HEK293 (cell line): ENCODE measurements at regions not wholly inside any gene's neighbourhood (a gene's known extent, or its start where the extent isn't known, plus 50 kb on each side); places are given as distances from the start of the nearest gene placed in this dataset.
A peak's percentile ranks its signal among the peaks of the same experiment; 100 is the strongest.

ENCODE experiments used
- CTCF ChIA-PET: fragments of 350-600 bp; formaldehyde crosslinking; extraction: SDS; loops from one replicate; lab custom pipeline; 2021; ENCODE audit warnings: antibody characterized with exemption; lab: Yijun Ruan, JAX
- POLR2A ChIA-PET: fragments of 300-600 bp; formaldehyde crosslinking; extraction: SDS; loops from one replicate; lab custom pipeline; 2020; ENCODE audit warnings: antibody characterized with exemption, inconsistent platforms; lab: Yijun Ruan, JAX
- H3K27ac ChIP-seq: fragments of 200-500 bp; sonication (Bioruptor generic); 2 replicates; pipeline ENCODE4 v1.5.1; 2014; ENCODE audit warnings: low read depth, low read length, control low read depth, inconsistent platforms; ENCODE audit errors: extremely low read depth
- H3K36me3 ChIP-seq, 2 experiments: fragments of 200-500 bp in 1 of 2; sonication (Bioruptor generic) in 1 of 2; 1 replicate in 1 of 2; 2 replicates in 1 of 2; pipeline ENCODE4 v1.5.1; 2014 to 2017; ENCODE audit warnings: inconsistent platforms in 2 of 2, low read length in 2 of 2; ENCODE audit not compliant: control insufficient read depth in 2 of 2, insufficient read depth in 1 of 2
- H3K4me1 ChIP-seq: fragments of 200-500 bp; sonication (Bioruptor generic); 2 replicates; pipeline ENCODE4 v1.5.1; 2014; ENCODE audit warnings: mild to moderate bottlenecking, low read length, inconsistent platforms; ENCODE audit not compliant: control insufficient read depth, insufficient read depth
- H3K4me3 ChIP-seq: 2 replicates; pipeline ENCODE4 v1.5.1; 2011; ENCODE audit warnings: low read depth, mild to moderate bottlenecking, control low read depth, low read length, moderate library complexity
- H3K9me3 ChIP-seq: fragments of 200-500 bp; sonication (Bioruptor generic); 2 replicates; pipeline ENCODE4 v1.5.1; 2014; ENCODE audit warnings: low read depth, low read length, inconsistent platforms; ENCODE audit not compliant: control insufficient read depth, insufficient read depth
- ELK4 ChIP-seq: IDR thresholded peaks from 2 replicates; pipeline ENCODE4 v1.6.1; 2011; ENCODE audit warnings: mild to moderate bottlenecking, low read depth, low read length, borderline replicate concordance
- GLIS2 ChIP-seq: fragments of 450-650 bp; formaldehyde crosslinking; IDR thresholded peaks from 2 replicates; pipeline ENCODE4 v1.5.1; 2016; ENCODE audit warnings: missing biosample characterization, missing genetic modification characterization
- IKZF3 ChIP-seq: fragments of 450-650 bp; IDR thresholded peaks from 2 replicates; pipeline ENCODE4 v1.5.0; 2018; ENCODE audit warnings: missing biosample characterization, mild to moderate bottlenecking, missing genetic modification characterization, moderate library complexity
- INSM2 ChIP-seq: fragments of 450-650 bp; formaldehyde crosslinking; IDR thresholded peaks from 2 replicates; pipeline ENCODE4 v1.5.1; 2016; ENCODE audit warnings: missing biosample characterization, missing genetic modification characterization
- KLF10 ChIP-seq: fragments of 450-650 bp; IDR thresholded peaks from 2 replicates; pipeline ENCODE4 v1.5.1; 2018; ENCODE audit warnings: missing biosample characterization, mild to moderate bottlenecking, missing genetic modification characterization
- SCRT2 ChIP-seq: fragments of 450-650 bp; formaldehyde crosslinking; IDR thresholded peaks from 2 replicates; pipeline ENCODE4 v1.5.1; 2016; ENCODE audit warnings: missing biosample characterization, missing genetic modification characterization
- ZNF335 ChIP-seq: fragments of 450-650 bp; formaldehyde crosslinking; conservative IDR thresholded peaks from 2 replicates; pipeline ENCODE4 v1.5.1; 2016; ENCODE audit warnings: missing biosample characterization, missing genetic modification characterization
- ZNF350 ChIP-seq: fragments of 450-650 bp; formaldehyde crosslinking; IDR thresholded peaks from 2 replicates; pipeline ENCODE4 v1.5.0; 2017; ENCODE audit warnings: missing biosample characterization, mild to moderate bottlenecking, missing genetic modification characterization
- ZNF366 ChIP-seq: fragments of 450-650 bp; formaldehyde crosslinking; conservative IDR thresholded peaks from 2 replicates; pipeline ENCODE4 v1.5.1; 2016; ENCODE audit warnings: missing biosample characterization, missing genetic modification characterization
- ZNF449 ChIP-seq: fragments of 450-650 bp; formaldehyde crosslinking; IDR thresholded peaks from 2 replicates; pipeline ENCODE4 v1.5.1; 2017; ENCODE audit warnings: missing biosample characterization, mild to moderate bottlenecking, missing genetic modification characterization, moderate library complexity
- ZNF514 ChIP-seq: fragments of 450-650 bp; formaldehyde crosslinking; IDR thresholded peaks from 2 replicates; pipeline ENCODE4 v1.5.1; 2016; ENCODE audit warnings: missing biosample characterization, missing genetic modification characterization
- ZNF600 ChIP-seq: fragments of 450-650 bp; formaldehyde crosslinking; IDR thresholded peaks from 2 replicates; pipeline ENCODE4 v1.5.1; 2016; ENCODE audit warnings: missing biosample characterization, missing genetic modification characterization
- ZNF785 ChIP-seq: fragments of 450-650 bp; formaldehyde crosslinking; IDR thresholded peaks from 2 replicates; pipeline ENCODE4 v1.5.1; 2016; ENCODE audit warnings: missing biosample characterization, missing genetic modification characterization
- ZSCAN4 ChIP-seq: fragments of 450-650 bp; formaldehyde crosslinking; IDR thresholded peaks from 2 replicates; pipeline ENCODE4 v1.5.1; 2017; ENCODE audit warnings: missing biosample characterization, missing genetic modification characterization
- TF ChIP-seq, protein P1 (sequence below): fragments of 450-650 bp; formaldehyde crosslinking; IDR thresholded peaks from 2 replicates; pipeline ENCODE4 v1.5.1; 2016; ENCODE audit warnings: missing biosample characterization, missing genetic modification characterization
- TF ChIP-seq, protein P2 (sequence below): fragments of 450-650 bp; IDR thresholded peaks from 2 replicates; pipeline ENCODE4 v1.5.1; 2018; ENCODE audit warnings: missing biosample characterization, mild to moderate bottlenecking, missing genetic modification characterization

- TF ChIP-seq INSM2 (tag by site-specific recombination) (no peak), ZSCAN4 (no peak), ZNF350 (no peak)
- TF ChIP-seq, all 188 proteins: peak for 0
These were observed 2026.1 kb upstream of the CELF4 start (continued) for GRCh38 chr18:39591649-39592048.

DNA sequence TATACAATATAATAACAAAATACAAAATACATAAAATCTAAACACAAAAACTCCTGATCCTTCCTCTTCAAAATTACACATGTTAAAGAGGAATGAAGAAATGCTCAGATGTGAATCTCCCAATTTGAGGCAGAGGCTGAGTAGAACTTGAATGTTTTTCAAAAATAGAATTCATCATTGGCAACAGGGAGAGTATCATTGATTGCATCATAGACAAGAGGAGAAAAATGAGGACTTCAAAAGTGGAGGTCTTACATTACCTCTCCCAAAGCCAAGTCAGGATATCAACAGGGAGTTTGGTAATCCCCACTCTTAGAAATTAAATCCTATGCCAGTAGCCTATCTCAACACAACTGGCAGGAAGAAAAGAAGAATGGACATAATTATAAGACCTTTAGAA is 2023.9 kb upstream of the CELF4 start:
- H3K9me3 ChIP-seq, result no peaks in the 10 kb centered on the region
- H3K4me3 ChIP-seq, result no peak overlapping the region
- ChIA-PET CTCF (no interaction called here), POLR2A (no interaction called here)
- no peak overlapping the region for H3K27ac ChIP-seq
- TF ChIP-seq SCRT2 (tag by site-specific recombination) (no peak), ZNF785 (tag by site-specific recombination) (no peak), IKZF3 (tag by site-specific recombination) (no peak), KLF10 (no peak), ZNF366 (tag by site-specific recombination) (no peak), ZNF449 (no peak), GLIS2 (tag by site-specific recombination) (no peak), ZNF514 (tag by site-specific recombination) (no peak)
- H3K36me3 ChIP-seq, result no peaks in the 10 kb centered on the region
- no peaks in the 10 kb centered on the region for H3K4me1 ChIP-seq

DNA sequence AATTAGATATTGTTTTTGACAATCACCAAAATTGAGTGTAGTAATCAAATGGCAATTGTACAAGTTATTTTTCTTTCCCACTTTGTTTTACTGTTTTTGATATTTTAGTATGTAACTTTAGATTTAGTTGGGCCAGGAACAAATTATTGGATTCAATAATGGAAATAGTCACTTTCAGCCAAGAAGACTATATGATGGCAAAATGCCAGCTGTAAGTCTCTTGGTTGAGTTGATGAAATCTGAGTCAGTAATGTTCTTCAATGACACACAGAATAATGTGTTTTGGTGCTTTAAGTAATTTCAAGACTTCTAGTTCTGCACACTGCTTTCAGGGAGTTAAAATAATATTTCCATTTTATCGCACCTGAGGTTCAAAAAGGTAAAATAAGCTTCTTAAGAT is 2022.0 kb upstream of the CELF4 start:
- ChIA-PET CTCF (interaction anchor here (1.0 kb wide), 1 partner anchor 10 kb away, joined by 5 read pairs; no protein-coding TSS in a partner anchor), POLR2A (no interaction called here)
- TF ChIP-seq, protein P1, sequence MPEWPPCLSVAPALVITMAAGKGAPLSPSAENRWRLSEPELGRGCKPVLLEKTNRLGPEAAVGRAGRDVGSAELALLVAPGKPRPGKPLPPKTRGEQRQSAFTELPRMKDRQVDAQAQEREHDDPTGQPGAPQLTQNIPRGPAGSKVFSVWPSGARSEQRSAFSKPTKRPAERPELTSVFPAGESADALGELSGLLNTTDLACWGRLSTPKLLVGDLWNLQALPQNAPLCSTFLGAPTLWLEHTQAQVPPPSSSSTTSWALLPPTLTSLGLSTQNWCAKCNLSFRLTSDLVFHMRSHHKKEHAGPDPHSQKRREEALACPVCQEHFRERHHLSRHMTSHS (tag by site-specific recombination), result no peak
- no peak for TF ChIP-seq ZNF600
- peak; percentile 35; the same call in 1 of the 2 replicates for TF ChIP-seq ELK4
- TF ChIP-seq ZNF335 (tag by site-specific recombination), result no peak
- H3K9me3 ChIP-seq, result no peaks in the 10 kb centered on the region
- H3K36me3 ChIP-seq, result no peaks in the 10 kb centered on the region
- no peak overlapping the region for H3K27ac ChIP-seq
- no peaks in the 10 kb centered on the region for H3K4me1 ChIP-seq
- no peak overlapping the region for H3K4me3 ChIP-seq

DNA sequence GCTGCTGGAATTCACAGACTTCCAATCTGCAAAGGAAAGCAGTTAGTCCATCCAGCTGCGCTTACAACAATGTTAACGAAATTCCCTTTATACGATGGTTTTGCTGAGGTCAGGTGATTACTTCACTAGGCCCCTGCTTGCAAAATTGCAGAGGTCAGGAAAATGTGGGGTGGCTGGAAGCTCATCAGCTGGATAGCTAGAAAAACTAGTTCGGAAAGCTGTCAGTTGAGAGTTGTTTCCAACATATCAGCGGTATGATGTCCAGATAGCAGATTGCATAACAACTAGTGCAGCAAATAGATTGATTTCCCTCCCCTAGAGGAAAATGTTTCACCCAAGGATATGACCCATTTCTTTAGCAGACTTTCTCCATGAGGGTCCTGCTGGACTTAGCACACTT is 2021.1 kb upstream of the CELF4 start:
- ChIA-PET CTCF (no interaction called here), POLR2A (no interaction called here)

More for the DNA sequence above, 2021.1 kb upstream of the CELF4 start:
- Histone ChIP-seq H3K27ac (no peak overlapping the region), H3K9me3 (no peaks in the 10 kb centered on the region), H3K36me3 (no peaks in the 10 kb centered on the region), H3K4me1 (no peaks in the 10 kb centered on the region), H3K4me3 (no peak overlapping the region)
- TF ChIP-seq, protein P2, sequence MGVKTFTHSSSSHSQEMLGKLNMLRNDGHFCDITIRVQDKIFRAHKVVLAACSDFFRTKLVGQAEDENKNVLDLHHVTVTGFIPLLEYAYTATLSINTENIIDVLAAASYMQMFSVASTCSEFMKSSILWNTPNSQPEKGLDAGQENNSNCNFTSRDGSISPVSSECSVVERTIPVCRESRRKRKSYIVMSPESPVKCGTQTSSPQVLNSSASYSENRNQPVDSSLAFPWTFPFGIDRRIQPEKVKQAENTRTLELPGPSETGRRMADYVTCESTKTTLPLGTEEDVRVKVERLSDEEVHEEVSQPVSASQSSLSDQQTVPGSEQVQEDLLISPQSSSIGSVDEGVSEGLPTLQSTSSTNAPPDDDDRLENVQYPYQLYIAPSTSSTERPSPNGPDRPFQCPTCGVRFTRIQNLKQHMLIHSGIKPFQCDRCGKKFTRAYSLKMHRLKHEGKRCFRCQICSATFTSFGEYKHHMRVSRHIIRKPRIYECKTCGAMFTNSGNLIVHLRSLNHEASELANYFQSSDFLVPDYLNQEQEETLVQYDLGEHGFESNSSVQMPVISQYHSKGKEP (tag by site-specific recombination), result no peak
